Psoas muscle (tissue), 7 donors: ENCODE measurements at regions not wholly inside any gene's neighbourhood (a gene's known extent, or its start where the extent isn't known, plus 50 kb on each side); places are given as distances from the start of the nearest gene placed in this dataset.

ENCODE experiments used
- ATAC-seq, 4 donors: fragments of 200-7000 bp; cut with Tn5 transposase; one replicate each; pipeline ENCODE4 v1.9.1; 2020; ENCODE audit warnings: moderate library complexity in 3 of 4, mild to moderate bottlenecking in 2 of 4
- DNase-seq, 2 donors: peaks; one replicate each; pipeline ENCODE4 v3.0.0-alpha.2; 2020
- H3K27ac ChIP-seq: fragments of 200-600 bp; one replicate; pipeline ENCODE4 v1.8.0; 2022
- H3K27me3 ChIP-seq, 3 donors: fragments of 200-600 bp in 1 of 3; one replicate each; pipeline versions ENCODE4 v1.6.1 to v1.8.0; 2013 to 2022; ENCODE audit warnings: low read length in 2 of 3, mild to moderate bottlenecking in 2 of 3, moderate library complexity in 1 of 3; ENCODE audit not compliant: insufficient read depth in 3 of 3
- H3K36me3 ChIP-seq, 2 donors: fragments of 200-600 bp in 1 of 2; one replicate each; pipeline versions ENCODE4 v1.6.1 to v1.8.0; 2013 to 2022; ENCODE audit warnings: low read depth in 1 of 2, mild to moderate bottlenecking in 1 of 2, moderate library complexity in 1 of 2; ENCODE audit not compliant: insufficient read depth in 1 of 2
- H3K4me1 ChIP-seq: fragments of 200-600 bp; one replicate; pipeline ENCODE4 v1.8.0; 2022
- H3K4me3 ChIP-seq: fragments of 200-600 bp; one replicate; pipeline ENCODE4 v1.8.0; 2022; ENCODE audit warnings: mild to moderate bottlenecking
- H3K9me3 ChIP-seq: fragments of 200-600 bp; one replicate; pipeline ENCODE4 v1.8.0; 2022
- CTCF ChIP-seq: fragments of 200-600 bp; IDR thresholded peaks from one replicate; pipeline ENCODE4 v1.8.0; 2022; ENCODE audit warnings: antibody characterized with exemption
- WGBS, 3 donors: extraction: QIAGEN DNeasy Blood & Tissue Kit; methylation state at CpG; one replicate each; pipeline versions ENCODE4 v1.1.6 to v1.1.7; 2013; 5-methylcytosine and 5-hydroxymethylcytosine counted together
- intact Hi-C, 2 donors: fragments of 100-400 bp; cut with DNase I; formaldehyde crosslinking; loops; one replicate each; pipeline versions ENCODE4 v1.11.0 to v1.14.2; 2022
- donor health status: healthy with polysubstance abuse.
- donor health status: DM: no; HTN: no; CAD: no; lungs with moderate emphysema.
- donor health status: Bipolar disorder and iron deficiency.
- donor health status: healthy.
- donor health status: DM: yes; HTN: yes; CAD: no.
- donor health status: DM: no; HTN: no; CAD: no.
- donor health status: DM: yes; HTN: yes; CAD: no.

GRCh38 chr1:96157101-96157500, 564.5 kb upstream of the PTBP2 start:
- no peak overlapping the region for H3K4me3 ChIP-seq
- H3K27ac ChIP-seq: no peak overlapping the region
- ATAC-seq (no peak), DNase-seq (no peak)
- peaks cover 22% of the 10 kb centered on the region for H3K9me3 ChIP-seq
- no peaks in the 10 kb centered on the region for H3K36me3 ChIP-seq
- WGBS, 3 donors: 81 to 90% (median 88%) methylated on average over 4 of the region's 4 CpGs
- H3K4me1 ChIP-seq: no peaks in the 10 kb centered on the region
- TF ChIP-seq CTCF: no peak
- intact Hi-C loops: no loop called here
- H3K27me3 ChIP-seq: no peaks in the 10 kb centered on the region

- no peak for ATAC-seq
- H3K27ac ChIP-seq: no peak overlapping the region
Measured at GRCh38 chr1:96159379-96159778, 562.2 kb upstream of the PTBP2 start.

GRCh38 chr1:96164053-96164452, 557.5 kb upstream of the PTBP2 start:
- Histone ChIP-seq H3K36me3 (no peaks in the 10 kb centered on the region), H3K9me3 (peaks cover 7% of the 10 kb centered on the region), H3K4me3 (no peak overlapping the region), H3K27me3 (no peaks in the 10 kb centered on the region), H3K4me1 (no peaks in the 10 kb centered on the region), H3K27ac (no peak overlapping the region)
- TF ChIP-seq CTCF: no peak
- intact Hi-C loops: no loop called here
- no peak for ATAC-seq
- 54 to 60% (median 55%) methylated on average over 4 of the region's 4 CpGs for whole genome bisulfite sequencing, 3 donors
- DNase-seq: no peak

More at GRCh38 chr1:96159379-96159778, 562.2 kb upstream of the PTBP2 start:
- 81 to 90% (median 90%) methylated on average over 2 of the region's 2 CpGs for WGBS, 3 donors
- no peak for TF ChIP-seq CTCF
- Histone ChIP-seq H3K4me3 (no peak overlapping the region), H3K27me3 (no peaks in the 10 kb centered on the region), H3K36me3 (no peaks in the 10 kb centered on the region), H3K9me3 (peaks cover 19% of the 10 kb centered on the region), H3K4me1 (no peaks in the 10 kb centered on the region)
- intact Hi-C loops: no loop called here
- no peak for DNase-seq

- Histone ChIP-seq H3K4me3 (no peak overlapping the region), H3K27me3 (no peaks in the 10 kb centered on the region), H3K36me3 (no peaks in the 10 kb centered on the region), H3K4me1 (no peaks in the 10 kb centered on the region), H3K9me3 (no peaks in the 10 kb centered on the region), H3K27ac (no peak overlapping the region)
- DNase-seq (no peak), ATAC-seq (no peak)
- no peak for TF ChIP-seq CTCF
- 81 to 84% (median 82%) methylated on average over 8 of the region's 8 CpGs for WGBS, 3 donors
- intact Hi-C loops: no loop called here
Measured at GRCh38 chr1:96178053-96178452, 543.5 kb upstream of the PTBP2 start.

GRCh38 chr1:96183485-96183884, 538.1 kb upstream of the PTBP2 start:
- no peaks in the 10 kb centered on the region for H3K36me3 ChIP-seq
- H3K4me1 ChIP-seq: no peaks in the 10 kb centered on the region
- TF ChIP-seq CTCF: no peak
- H3K9me3 ChIP-seq: no peaks in the 10 kb centered on the region
- intact Hi-C loops: no loop called here
- ATAC-seq (no peak), DNase-seq (no peak)
- 32 to 60% (median 48%) methylated on average over 2 of the region's 2 CpGs for WGBS, 3 donors
- H3K27me3 ChIP-seq: peaks cover 0 to 3% (median 0%) of the 10 kb centered on the region in 3 donors
- no peak overlapping the region for H3K4me3 ChIP-seq
- no peak overlapping the region for H3K27ac ChIP-seq
